ENCODE measurements at regions not wholly inside any gene's neighbourhood (a gene's known extent, or its start where the extent isn't known, plus 50 kb on each side); places are given as distances from the start of the nearest gene placed in this dataset.

DNA sequence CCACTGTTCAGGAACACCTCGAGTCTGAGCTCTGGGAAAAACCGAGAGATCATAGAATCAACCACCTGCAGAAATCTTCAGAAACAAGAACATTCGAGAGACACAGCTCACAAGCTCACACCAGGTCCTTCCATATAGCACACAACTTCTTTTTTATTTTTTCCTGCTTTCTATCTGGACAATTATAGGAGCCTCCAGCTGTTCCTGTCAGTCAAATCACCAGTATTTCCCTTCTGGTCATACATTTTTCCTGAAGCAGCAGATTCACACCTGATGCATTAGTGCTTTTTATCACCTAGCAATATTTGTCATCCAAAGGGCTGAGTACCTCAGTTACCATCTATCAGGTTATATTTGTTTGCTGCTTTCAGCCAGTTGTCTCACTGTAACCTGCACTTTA is 323.5 kb downstream of the FOXO1 start:
- H3K9ac ChIP-seq (ENCODE audit: low read length) = no peak overlapping the region
- H3K27me3 ChIP-seq (ENCODE audit: control insufficient read depth, insufficient read depth, low read length) = no peaks in the 10 kb centered on the region
- no peak overlapping the region for H3K4me3 ChIP-seq (ENCODE audit: low read depth, low read length)
- no peaks in the 10 kb centered on the region for H3K36me3 ChIP-seq (ENCODE audit: control insufficient read depth, insufficient read depth, low read length)
- H3K9me3 ChIP-seq (ENCODE audit: control insufficient read depth, insufficient read depth, low read depth, low read length) = no peaks in the 10 kb centered on the region; the same call in 1 of the 2 replicates
- H3K4me1 ChIP-seq (ENCODE audit: control insufficient read depth, insufficient read depth, low read length) = peaks cover 45% of the 10 kb centered on the region
- no peak overlapping the region for H3K27ac ChIP-seq (ENCODE audit: low read depth, low read length)

DNA sequence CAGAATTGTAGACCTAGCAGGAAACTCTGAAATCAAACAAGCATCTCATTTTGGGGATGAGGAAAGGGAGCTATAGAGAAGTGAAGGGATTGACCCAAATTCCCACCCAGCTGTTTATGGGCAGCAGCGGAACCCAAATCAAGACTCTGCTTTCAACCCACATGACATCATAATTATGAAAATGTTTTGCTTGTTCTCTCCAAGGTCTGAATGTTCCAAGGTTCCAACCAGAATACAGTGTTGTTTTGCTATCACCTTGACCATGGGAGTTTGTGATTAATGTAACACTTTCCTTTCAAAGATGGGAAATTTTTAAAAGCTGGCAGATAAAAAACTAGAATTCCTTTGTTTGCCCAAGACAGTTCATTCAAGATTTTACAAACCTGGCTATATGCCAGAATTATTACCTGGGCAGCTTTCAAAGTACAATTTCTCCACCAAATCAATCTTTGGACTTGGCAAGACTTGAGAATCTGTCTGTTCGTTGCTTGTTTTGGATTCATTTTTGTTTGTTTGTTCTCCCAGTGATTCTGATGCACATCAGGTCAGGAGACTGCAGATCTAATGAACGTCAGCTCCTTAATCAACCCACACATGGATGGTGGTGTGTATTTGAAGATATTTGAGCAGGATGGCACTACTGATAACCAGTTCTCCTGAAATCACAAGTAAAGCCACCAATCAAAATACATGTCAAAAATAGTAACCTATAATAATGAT is 322.7 kb downstream of the FOXO1 start:
- Histone ChIP-seq H3K9ac (ENCODE audit: low read length) (no peak overlapping the region), H3K27me3 (ENCODE audit: control insufficient read depth, insufficient read depth, low read length) (no peaks in the 10 kb centered on the region), H3K4me3 (ENCODE audit: low read depth, low read length) (no peak overlapping the region), H3K9me3 (ENCODE audit: control insufficient read depth, insufficient read depth, low read depth, low read length) (no peaks in the 10 kb centered on the region; the same call in 1 of the 2 replicates), H3K36me3 (ENCODE audit: control insufficient read depth, insufficient read depth, low read length) (no peaks in the 10 kb centered on the region), H3K27ac (ENCODE audit: low read depth, low read length) (no peak overlapping the region), H3K4me1 (ENCODE audit: control insufficient read depth, insufficient read depth, low read length) (peaks cover 53% of the 10 kb centered on the region)

DNA sequence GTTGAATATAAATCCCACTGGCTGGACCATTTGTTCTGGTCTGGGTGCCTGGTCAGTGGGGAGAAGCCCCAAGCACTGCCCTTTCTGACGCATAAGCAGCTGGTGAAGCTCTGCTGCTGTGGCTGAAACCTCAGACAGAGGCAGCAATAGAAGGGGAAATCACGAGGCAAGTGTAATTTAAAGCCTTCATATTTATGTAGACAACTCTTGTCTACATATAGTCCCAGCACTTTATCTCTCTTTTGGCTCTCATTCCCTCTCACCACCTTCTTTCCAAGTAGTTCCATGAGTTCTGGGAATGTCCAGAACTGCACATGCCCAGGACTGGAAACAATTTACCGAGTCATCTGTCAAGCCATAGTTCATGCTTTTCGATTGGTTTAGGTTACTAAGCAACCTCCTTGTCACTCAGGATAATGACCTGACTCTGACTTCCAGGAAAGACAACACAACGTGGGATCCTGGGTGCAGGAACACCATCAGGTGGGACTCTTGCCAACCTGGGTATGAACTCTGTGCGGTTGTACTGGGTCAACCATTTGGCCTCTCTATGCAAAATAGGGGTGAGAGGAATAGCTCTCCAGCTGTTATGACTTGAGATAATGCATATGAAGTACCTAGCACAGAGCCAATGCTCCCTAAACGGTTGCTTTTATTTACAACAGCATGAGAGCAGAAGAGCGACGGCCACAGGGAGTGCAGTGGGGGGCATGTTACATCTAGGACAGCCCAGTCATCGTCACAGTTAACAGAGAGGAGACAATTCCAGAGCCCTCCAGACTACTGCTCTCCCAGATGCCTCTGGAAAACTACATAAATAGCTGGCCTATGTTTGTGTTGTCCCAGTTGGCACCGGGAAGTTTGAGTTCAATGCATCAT is 321.9 kb downstream of the FOXO1 start:
- no peaks in the 10 kb centered on the region for H3K36me3 ChIP-seq (ENCODE audit: control insufficient read depth, insufficient read depth, low read length)
- H3K27ac ChIP-seq (ENCODE audit: low read depth, low read length) = no peak overlapping the region
- no peak overlapping the region for H3K4me3 ChIP-seq (ENCODE audit: low read depth, low read length)
- H3K9ac ChIP-seq (ENCODE audit: low read length) = no peak overlapping the region
- H3K9me3 ChIP-seq (ENCODE audit: control insufficient read depth, insufficient read depth, low read depth, low read length) = no peaks in the 10 kb centered on the region; the same call in 1 of the 2 replicates
- peaks cover 54% of the 10 kb centered on the region for H3K4me1 ChIP-seq (ENCODE audit: control insufficient read depth, insufficient read depth, low read length)
- H3K27me3 ChIP-seq (ENCODE audit: control insufficient read depth, insufficient read depth, low read length) = no peaks in the 10 kb centered on the region

DNA sequence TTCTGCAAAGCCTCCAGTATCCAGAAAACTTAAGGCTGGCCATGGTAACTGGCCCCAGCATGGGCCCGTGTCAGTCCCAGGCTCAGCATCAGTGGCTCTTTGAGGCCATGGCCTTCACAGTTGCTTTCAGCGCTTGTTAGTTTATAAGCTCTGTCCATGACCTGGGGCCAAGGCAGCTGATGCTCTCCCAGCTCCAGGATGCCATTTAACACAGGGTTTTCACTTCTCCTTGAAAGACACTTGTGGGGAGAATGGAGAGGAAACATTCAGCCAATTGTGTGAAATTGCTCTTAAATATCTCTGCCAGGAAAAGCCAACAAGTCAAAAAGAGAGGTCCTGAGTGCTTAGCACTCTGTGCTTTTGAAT is 321.3 kb downstream of the FOXO1 start:
- Histone ChIP-seq H3K27ac (ENCODE audit: low read depth, low read length) (no peak overlapping the region), H3K9me3 (ENCODE audit: control insufficient read depth, insufficient read depth, low read depth, low read length) (no peaks in the 10 kb centered on the region; the same call in 1 of the 2 replicates), H3K27me3 (ENCODE audit: control insufficient read depth, insufficient read depth, low read length) (no peaks in the 10 kb centered on the region), H3K9ac (ENCODE audit: low read length) (no peak overlapping the region), H3K4me3 (ENCODE audit: low read depth, low read length) (no peak overlapping the region), H3K36me3 (ENCODE audit: control insufficient read depth, insufficient read depth, low read length) (no peaks in the 10 kb centered on the region), H3K4me1 (ENCODE audit: control insufficient read depth, insufficient read depth, low read length) (peaks cover 50% of the 10 kb centered on the region)

DNA sequence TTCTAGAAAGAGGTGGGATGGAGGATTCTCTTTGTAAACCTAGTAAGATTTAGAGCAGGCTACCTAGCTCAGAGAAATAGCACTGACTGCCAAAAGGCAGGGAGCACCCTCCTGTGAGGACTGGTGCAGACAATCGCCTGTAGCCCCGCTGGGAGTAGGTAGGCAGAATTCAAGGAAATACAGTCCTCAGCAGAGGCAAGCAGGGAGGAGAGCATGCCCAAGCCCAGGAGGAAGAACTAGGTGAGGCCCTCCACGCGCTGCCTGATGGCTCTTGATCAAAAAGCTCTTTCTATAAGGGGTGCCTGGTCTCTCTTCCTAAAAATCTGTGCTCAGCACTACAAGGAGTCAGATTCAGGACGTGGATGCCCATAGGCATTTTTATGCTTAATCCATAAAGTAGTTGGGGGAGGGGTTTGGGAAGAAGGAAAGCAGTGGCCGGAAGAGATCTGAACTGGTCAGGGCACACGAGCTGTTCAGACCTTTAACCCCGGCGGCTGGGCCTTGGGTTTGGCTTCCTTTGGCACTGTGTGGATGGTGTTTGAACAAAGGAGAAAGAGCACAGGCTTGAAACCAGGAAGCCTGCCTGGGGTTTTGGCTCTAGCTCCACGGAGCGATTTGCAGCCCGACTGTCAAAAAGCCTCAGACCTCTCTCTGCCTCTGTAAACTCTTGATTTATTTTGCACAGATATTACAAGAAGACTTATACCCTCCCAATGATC is 320.6 kb downstream of the FOXO1 start:
- Histone ChIP-seq H3K27ac (ENCODE audit: low read depth, low read length) (no peak overlapping the region), H3K27me3 (ENCODE audit: control insufficient read depth, insufficient read depth, low read length) (no peaks in the 10 kb centered on the region), H3K4me1 (ENCODE audit: control insufficient read depth, insufficient read depth, low read length) (peaks cover 45% of the 10 kb centered on the region), H3K9me3 (ENCODE audit: control insufficient read depth, insufficient read depth, low read depth, low read length) (no peaks in the 10 kb centered on the region; the same call in 1 of the 2 replicates), H3K36me3 (ENCODE audit: control insufficient read depth, insufficient read depth, low read length) (no peaks in the 10 kb centered on the region), H3K4me3 (ENCODE audit: low read depth, low read length) (no peak overlapping the region), H3K9ac (ENCODE audit: low read length) (peak overlapping the region; percentile 2)

DNA sequence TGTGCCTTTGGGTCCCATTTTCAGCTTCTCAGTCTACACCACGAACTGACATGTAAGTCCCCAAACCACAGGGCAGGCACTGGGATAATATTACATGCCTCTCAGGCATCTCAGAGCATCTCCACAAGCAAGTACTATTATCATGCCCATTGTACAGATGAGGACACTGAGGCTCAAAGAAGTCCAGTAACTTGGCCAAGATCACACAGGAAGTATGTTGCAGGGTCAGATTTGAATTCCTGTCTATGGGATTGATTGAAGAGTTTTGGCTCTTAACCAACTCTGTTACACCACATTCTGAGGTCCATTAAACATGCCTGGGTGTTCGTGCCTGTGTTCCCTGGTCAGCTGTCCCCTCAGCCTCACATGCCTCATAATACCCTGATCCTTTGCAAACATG is 319.8 kb downstream of the FOXO1 start:
- no peaks in the 10 kb centered on the region for H3K36me3 ChIP-seq (ENCODE audit: control insufficient read depth, insufficient read depth, low read length)
- H3K27me3 ChIP-seq (ENCODE audit: control insufficient read depth, insufficient read depth, low read length) = no peaks in the 10 kb centered on the region
- no peaks in the 10 kb centered on the region; the same call in 1 of the 2 replicates for H3K9me3 ChIP-seq (ENCODE audit: control insufficient read depth, insufficient read depth, low read depth, low read length)
- H3K4me1 ChIP-seq (ENCODE audit: control insufficient read depth, insufficient read depth, low read length) = peaks cover 44% of the 10 kb centered on the region
- no peak overlapping the region for H3K9ac ChIP-seq (ENCODE audit: low read length)
- no peak overlapping the region for H3K4me3 ChIP-seq (ENCODE audit: low read depth, low read length)
- H3K27ac ChIP-seq (ENCODE audit: low read depth, low read length) = no peak overlapping the region

DNA sequence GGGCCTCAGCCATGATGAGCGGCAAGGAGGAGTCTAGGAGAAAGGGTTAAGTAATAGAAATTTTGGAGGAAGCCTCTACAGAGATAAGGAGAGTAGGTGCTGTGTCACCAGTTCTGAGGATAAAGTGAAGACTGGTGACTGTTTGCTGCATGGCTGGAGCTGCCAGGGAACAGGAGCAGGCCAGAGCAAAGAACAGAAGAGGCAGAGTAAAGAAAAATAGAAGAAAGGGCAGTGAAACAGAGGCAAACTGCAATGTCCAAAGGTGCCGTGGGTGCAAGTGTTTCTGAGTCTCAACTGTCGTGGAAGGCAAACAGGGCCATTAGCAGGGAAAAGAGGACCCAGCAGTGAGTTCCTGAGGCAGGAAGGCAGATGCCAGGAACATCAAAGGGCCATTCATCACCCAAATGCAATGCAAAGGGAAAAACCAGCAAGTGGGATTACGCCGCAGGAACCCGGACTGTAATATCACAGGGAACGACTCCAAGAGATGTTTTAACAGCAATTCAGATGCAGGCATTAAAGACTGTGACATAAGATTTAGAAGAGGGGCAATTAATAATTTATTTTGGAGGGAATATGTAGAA is 318.3 kb downstream of the FOXO1 start:
- no peaks in the 10 kb centered on the region for H3K27me3 ChIP-seq (ENCODE audit: control insufficient read depth, insufficient read depth, low read length)
- peaks cover 48% of the 10 kb centered on the region for H3K4me1 ChIP-seq (ENCODE audit: control insufficient read depth, insufficient read depth, low read length)
- H3K27ac ChIP-seq (ENCODE audit: low read depth, low read length) = no peak overlapping the region
- H3K4me3 ChIP-seq (ENCODE audit: low read depth, low read length) = no peak overlapping the region
- no peaks in the 10 kb centered on the region for H3K9me3 ChIP-seq (ENCODE audit: control insufficient read depth, insufficient read depth, low read depth, low read length)
- no peak overlapping the region for H3K9ac ChIP-seq (ENCODE audit: low read length)
- no peaks in the 10 kb centered on the region for H3K36me3 ChIP-seq (ENCODE audit: control insufficient read depth, insufficient read depth, low read length)

DNA sequence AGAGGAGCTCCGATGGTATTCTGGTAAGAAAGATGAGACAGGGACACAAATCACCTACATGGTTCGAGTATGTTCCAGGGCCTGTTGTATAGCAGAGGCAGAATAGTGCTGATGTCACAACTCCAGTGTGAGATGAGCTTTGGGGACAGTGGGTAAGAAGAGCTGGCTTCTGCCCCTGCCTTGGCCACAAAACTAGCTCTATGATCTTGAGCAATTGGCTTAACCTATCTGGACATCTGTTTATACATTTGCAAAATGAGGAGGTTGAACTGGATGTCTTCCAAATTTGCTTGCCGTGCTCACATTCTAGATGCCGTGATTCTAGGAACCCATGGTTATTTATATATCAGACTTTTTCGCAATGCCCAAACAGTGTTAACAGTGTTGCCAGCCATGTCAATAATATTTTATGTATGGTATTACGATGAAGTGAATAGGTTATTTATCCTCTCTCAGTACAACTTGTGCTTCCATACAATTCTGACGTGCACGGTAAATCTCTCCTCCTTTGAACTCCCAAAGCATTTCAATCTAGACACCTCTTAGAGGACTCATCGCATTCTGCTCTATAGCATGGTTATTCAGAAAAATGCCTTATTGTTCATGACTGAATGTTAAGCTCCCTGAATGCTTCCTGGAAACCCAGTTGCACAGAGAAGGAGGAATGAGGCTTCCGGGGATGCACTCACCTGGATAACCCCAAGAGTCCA is 316.0 kb downstream of the FOXO1 start:
- no peaks in the 10 kb centered on the region for H3K36me3 ChIP-seq (ENCODE audit: control insufficient read depth, insufficient read depth, low read length)
- H3K9me3 ChIP-seq (ENCODE audit: control insufficient read depth, insufficient read depth, low read depth, low read length) = no peaks in the 10 kb centered on the region
- peaks cover 44% of the 10 kb centered on the region for H3K4me1 ChIP-seq (ENCODE audit: control insufficient read depth, insufficient read depth, low read length)
- H3K9ac ChIP-seq (ENCODE audit: low read length) = no peak overlapping the region
- no peak overlapping the region for H3K27ac ChIP-seq (ENCODE audit: low read depth, low read length)
- H3K27me3 ChIP-seq (ENCODE audit: control insufficient read depth, insufficient read depth, low read length) = no peaks in the 10 kb centered on the region
- no peak overlapping the region for H3K4me3 ChIP-seq (ENCODE audit: low read depth, low read length)

DNA sequence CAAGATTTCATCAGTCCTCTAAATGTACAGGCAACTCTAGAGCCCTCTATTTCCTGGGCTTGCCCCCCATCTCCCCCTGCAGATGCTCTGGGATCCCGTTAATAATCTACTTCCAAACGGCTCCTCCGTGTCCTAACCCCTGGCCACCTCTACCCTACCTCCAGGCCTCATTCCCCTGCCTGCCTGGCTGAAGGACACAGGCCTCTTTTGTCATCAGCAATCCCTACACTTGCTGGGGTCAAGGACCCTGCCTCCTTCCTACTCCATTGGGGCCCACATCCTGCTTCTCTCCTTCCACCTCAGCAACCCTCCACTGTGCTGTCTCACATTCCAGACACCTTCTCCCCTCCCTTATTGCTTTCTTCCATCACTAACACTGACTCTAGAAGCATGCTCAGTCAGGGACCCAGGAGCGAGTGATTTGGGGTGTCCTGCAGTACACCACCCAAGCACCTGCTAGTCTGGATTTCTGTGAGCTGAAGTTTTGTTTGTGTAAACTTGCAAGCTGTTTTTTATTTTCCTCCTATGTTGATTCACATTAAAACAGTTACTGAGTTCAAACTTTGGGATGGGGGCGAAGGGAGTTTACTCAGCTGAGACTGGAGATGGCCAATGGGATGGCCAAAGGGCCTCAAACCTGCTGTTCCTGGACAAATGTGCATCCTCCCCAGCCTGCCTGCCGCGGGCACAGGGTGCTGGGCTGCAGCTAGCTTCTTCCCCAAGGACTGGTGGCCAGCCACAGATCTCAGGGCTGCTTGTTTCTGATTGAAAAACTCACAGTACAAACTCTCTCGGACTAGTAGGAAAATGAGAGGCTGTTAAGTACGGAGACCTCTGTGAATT is 314.7 kb downstream of the FOXO1 start:
- no peaks in the 10 kb centered on the region for H3K9me3 ChIP-seq (ENCODE audit: control insufficient read depth, insufficient read depth, low read depth, low read length)
- no peaks in the 10 kb centered on the region for H3K36me3 ChIP-seq (ENCODE audit: control insufficient read depth, insufficient read depth, low read length)
- peaks cover 38% of the 10 kb centered on the region for H3K4me1 ChIP-seq (ENCODE audit: control insufficient read depth, insufficient read depth, low read length)
- H3K27ac ChIP-seq (ENCODE audit: low read depth, low read length) = no peak overlapping the region
- no peak overlapping the region for H3K9ac ChIP-seq (ENCODE audit: low read length)
- H3K27me3 ChIP-seq (ENCODE audit: control insufficient read depth, insufficient read depth, low read length) = no peaks in the 10 kb centered on the region
- H3K4me3 ChIP-seq (ENCODE audit: low read depth, low read length) = no peak overlapping the region

DNA sequence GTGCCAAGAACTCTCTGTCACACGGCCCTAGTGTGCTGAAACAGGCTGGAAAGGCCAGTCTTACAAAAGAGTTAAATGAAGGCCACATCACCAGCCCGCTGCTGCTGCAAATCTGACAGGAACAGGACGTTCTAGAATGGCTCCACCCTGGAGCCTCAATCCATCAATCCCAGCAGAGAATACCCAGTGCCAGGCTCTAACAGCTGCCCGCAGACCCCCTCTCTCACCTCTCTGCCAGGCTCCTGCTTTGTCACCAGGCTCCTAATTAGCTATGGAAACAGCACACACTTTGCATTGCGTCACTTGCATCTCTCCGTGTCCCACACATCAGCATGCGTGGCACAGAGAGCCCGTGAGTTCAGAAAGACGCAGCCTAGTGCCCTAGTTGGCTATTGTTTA is 314.1 kb downstream of the FOXO1 start:
- H3K4me3 ChIP-seq (ENCODE audit: low read depth, low read length) = no peak overlapping the region
- H3K27me3 ChIP-seq (ENCODE audit: control insufficient read depth, insufficient read depth, low read length) = no peaks in the 10 kb centered on the region
- no peak overlapping the region for H3K27ac ChIP-seq (ENCODE audit: low read depth, low read length)
- no peaks in the 10 kb centered on the region for H3K9me3 ChIP-seq (ENCODE audit: control insufficient read depth, insufficient read depth, low read depth, low read length)
- H3K9ac ChIP-seq (ENCODE audit: low read length) = no peak overlapping the region
- H3K4me1 ChIP-seq (ENCODE audit: control insufficient read depth, insufficient read depth, low read length) = peaks cover 38% of the 10 kb centered on the region
- H3K36me3 ChIP-seq (ENCODE audit: control insufficient read depth, insufficient read depth, low read length) = no peaks in the 10 kb centered on the region

Data from HUES6 (cell line).